Kidney glomerular epithelial cell (primary cell): ENCODE measurements at regions not wholly inside any gene's neighbourhood (a gene's known extent, or its start where the extent isn't known, plus 50 kb on each side); places are given as distances from the start of the nearest gene placed in this dataset.
"Not testable (repeated sequence)": the region's sequence is repeated elsewhere in the genome, so short reads cannot be mapped to it uniquely, and the experiment has no call there.

ENCODE experiments used
- DNase-seq: peaks from one replicate; lab custom pipeline; 2025; lab: John Stamatoyannopoulos, UW

GRCh38 chr6:15904651-15905376, 224.1 kb upstream of the MYLIP start:
- DNase-seq, result no peak

GRCh38 chr6:15901141-15902115, 227.5 kb upstream of the MYLIP start:
- DNase-seq, result no peak

- no peak for DNase-seq
These were observed 230.2 kb upstream of the MYLIP start for GRCh38 chr6:15898693-15899092.

- no peak for DNase-seq
These were observed 231.6 kb upstream of the MYLIP start for GRCh38 chr6:15897063-15897876.

- no peak for DNase-seq
These were observed 232.3 kb upstream of the DTNBP1 start for GRCh38 chr6:15894973-15895725.

- no peak for DNase-seq
These were observed 230.9 kb upstream of the DTNBP1 start for GRCh38 chr6:15893556-15894253.

- DNase-seq, result no peak
These were observed 229.5 kb upstream of the DTNBP1 start for GRCh38 chr6:15892369-15892768.

GRCh38 chr6:15888798-15889772, 226.3 kb upstream of the DTNBP1 start:
- no peak for DNase-seq

GRCh38 chr6:15887491-15888461, 224.9 kb upstream of the DTNBP1 start:
- DNase-seq, result no peak

GRCh38 chr6:15885624-15886023, 222.8 kb upstream of the DTNBP1 start:
- no peak for DNase-seq

GRCh38 chr6:15883593-15883992, 220.8 kb upstream of the DTNBP1 start:
- not testable (repeated sequence) for DNase-seq

GRCh38 chr6:15882915-15883314, 220.1 kb upstream of the DTNBP1 start:
- DNase-seq, result no peak

- DNase-seq, result no peak
These were observed 219.5 kb upstream of the DTNBP1 start for GRCh38 chr6:15882345-15882744.

GRCh38 chr6:15881150-15881549, 218.3 kb upstream of the DTNBP1 start:
- no peak for DNase-seq

- DNase-seq, result no peak
These were observed 217.6 kb upstream of the DTNBP1 start for GRCh38 chr6:15880262-15880973.

GRCh38 chr6:15879371-15880261, 216.8 kb upstream of the DTNBP1 start:
- DNase-seq, result no peak

- no peak for DNase-seq
These were observed 214.4 kb upstream of the DTNBP1 start for GRCh38 chr6:15877231-15877630.
